ENCODE measurements at regions not wholly inside any gene's neighbourhood (a gene's known extent, or its start where the extent isn't known, plus 50 kb on each side); places are given as distances from the start of the nearest gene placed in this dataset.

- Mint-ChIP-seq H3K4me3 (no peak overlapping the region), H3K4me1 (peaks cover 15% of the 10 kb centered on the region), H3K9me3 (no peaks in the 10 kb centered on the region), H3K36me3 (ENCODE audit: low read depth) (no peaks in the 10 kb centered on the region), H3K27me3 (ENCODE audit: insufficient read depth) (peaks cover 3% of the 10 kb centered on the region), H3K27ac (no peak overlapping the region)
- no peaks in the 10 kb centered on the region for H3K27me3 ChIP-seq (ENCODE audit: control insufficient read depth, insufficient read depth, low read length, poor library complexity, severe bottlenecking)
- H3K4me1 ChIP-seq (ENCODE audit: control insufficient read depth, insufficient read depth, low read length), result no peaks in the 10 kb centered on the region
- no peak for DNase-seq
- H3K9ac ChIP-seq (ENCODE audit: extremely low read depth, low read length, poor library complexity, severe bottlenecking), result no peak overlapping the region
- 83 to 95% methylated on average over 1 of the region's 1 CpG for WGBS, 2 experiments (ENCODE audit: insufficient coverage in 1 of 2, insufficient read length in 1 of 2)
- TF ChIP-seq, protein P1, sequence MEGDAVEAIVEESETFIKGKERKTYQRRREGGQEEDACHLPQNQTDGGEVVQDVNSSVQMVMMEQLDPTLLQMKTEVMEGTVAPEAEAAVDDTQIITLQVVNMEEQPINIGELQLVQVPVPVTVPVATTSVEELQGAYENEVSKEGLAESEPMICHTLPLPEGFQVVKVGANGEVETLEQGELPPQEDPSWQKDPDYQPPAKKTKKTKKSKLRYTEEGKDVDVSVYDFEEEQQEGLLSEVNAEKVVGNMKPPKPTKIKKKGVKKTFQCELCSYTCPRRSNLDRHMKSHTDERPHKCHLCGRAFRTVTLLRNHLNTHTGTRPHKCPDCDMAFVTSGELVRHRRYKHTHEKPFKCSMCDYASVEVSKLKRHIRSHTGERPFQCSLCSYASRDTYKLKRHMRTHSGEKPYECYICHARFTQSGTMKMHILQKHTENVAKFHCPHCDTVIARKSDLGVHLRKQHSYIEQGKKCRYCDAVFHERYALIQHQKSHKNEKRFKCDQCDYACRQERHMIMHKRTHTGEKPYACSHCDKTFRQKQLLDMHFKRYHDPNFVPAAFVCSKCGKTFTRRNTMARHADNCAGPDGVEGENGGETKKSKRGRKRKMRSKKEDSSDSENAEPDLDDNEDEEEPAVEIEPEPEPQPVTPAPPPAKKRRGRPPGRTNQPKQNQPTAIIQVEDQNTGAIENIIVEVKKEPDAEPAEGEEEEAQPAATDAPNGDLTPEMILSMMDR (conservative IDR thresholded peaks at IDR 0.05), result no peak
- H3K9me3 ChIP-seq (ENCODE audit: control insufficient read depth, low read length), result no peaks in the 10 kb centered on the region
- no peaks in the 10 kb centered on the region for H3K36me3 ChIP-seq (ENCODE audit: control insufficient read depth, insufficient read depth, low read length)
- H3K27ac ChIP-seq (ENCODE audit: low read depth, low read length), result no peak overlapping the region
- H3K4me3 ChIP-seq (ENCODE audit: low read length), result no peak overlapping the region
These were observed 250.8 kb upstream of the CBLB start for GRCh38 chr3:106119614-106120082.

GRCh38 chr3:106120356-106120755, 251.5 kb upstream of the CBLB start:
- no peak overlapping the region for H3K9ac ChIP-seq (ENCODE audit: extremely low read depth, low read length, poor library complexity, severe bottlenecking)
- Mint-ChIP-seq H3K9me3 (no peaks in the 10 kb centered on the region), H3K36me3 (ENCODE audit: low read depth) (no peaks in the 10 kb centered on the region), H3K27ac (no peak overlapping the region), H3K4me1 (peaks cover 21% of the 10 kb centered on the region), H3K4me3 (no peak overlapping the region), H3K27me3 (ENCODE audit: insufficient read depth) (peaks cover 3% of the 10 kb centered on the region)
- no peak overlapping the region for H3K27ac ChIP-seq (ENCODE audit: low read depth, low read length)
- no peaks in the 10 kb centered on the region for H3K27me3 ChIP-seq (ENCODE audit: control insufficient read depth, insufficient read depth, low read length, poor library complexity, severe bottlenecking)
- H3K36me3 ChIP-seq (ENCODE audit: control insufficient read depth, insufficient read depth, low read length), result no peaks in the 10 kb centered on the region
- no peaks in the 10 kb centered on the region for H3K4me1 ChIP-seq (ENCODE audit: control insufficient read depth, insufficient read depth, low read length)
- H3K9me3 ChIP-seq (ENCODE audit: control insufficient read depth, low read length), result no peaks in the 10 kb centered on the region
- 85 to 93% methylated on average over 3 to 4 of the region's 4 CpGs for WGBS, 2 experiments (ENCODE audit: insufficient coverage in 1 of 2, insufficient read length in 1 of 2)
- DNase-seq, result no peak
- TF ChIP-seq, protein P1 (conservative IDR thresholded peaks at IDR 0.05), result no peak
- H3K4me3 ChIP-seq (ENCODE audit: low read length), result no peak overlapping the region

DNA sequence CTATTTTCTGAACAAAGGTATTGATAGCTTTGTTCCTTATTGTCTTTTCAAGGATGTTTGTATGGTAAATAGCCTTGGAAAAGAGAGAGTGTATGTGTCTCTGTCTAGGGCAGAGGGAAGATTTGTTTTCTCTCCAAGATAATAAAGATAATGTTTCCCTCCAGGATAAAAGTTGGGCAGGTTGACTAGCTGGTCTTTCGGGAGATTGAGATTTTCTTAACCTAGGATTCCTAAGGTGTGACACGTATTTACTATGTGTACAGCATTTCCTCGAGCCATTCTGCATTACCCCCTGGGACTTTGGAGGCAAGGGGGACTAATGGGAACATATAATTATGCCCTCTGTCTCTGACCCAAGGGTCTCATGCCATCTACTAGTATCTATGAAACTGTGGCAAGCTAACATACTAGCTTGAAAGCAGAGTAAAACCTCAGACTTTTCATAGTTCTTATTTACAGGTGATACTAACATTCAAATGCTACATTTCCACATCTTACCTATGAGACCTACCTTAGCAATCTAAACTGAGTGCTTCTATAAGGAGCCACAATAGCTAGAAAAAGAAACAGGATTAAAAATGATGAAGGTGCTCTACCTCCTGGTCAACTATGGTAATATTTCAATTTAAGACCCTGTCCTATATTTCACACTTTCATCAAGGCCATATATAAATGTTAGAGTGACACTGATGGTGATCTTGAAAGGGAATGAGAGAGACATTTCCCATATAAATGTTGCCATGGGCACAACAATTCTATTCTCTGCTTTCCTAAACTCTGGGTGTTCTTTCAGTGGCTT, 252.9 kb upstream of the CBLB start:
- H3K27ac ChIP-seq (ENCODE audit: low read depth, low read length), result no peak overlapping the region
- TF ChIP-seq, protein P1 (conservative IDR thresholded peaks at IDR 0.05), result no peak
- H3K9me3 Mint-ChIP-seq, result no peaks in the 10 kb centered on the region
- H3K4me3 Mint-ChIP-seq, result no peak overlapping the region
- WGBS, 2 experiments (ENCODE audit: insufficient coverage in 1 of 2, insufficient read length in 1 of 2), result 90% methylated on average over 3 of the region's 3 CpGs; no CpG with 5 or more reads in 1 of the 2 experiments
- H3K27me3 Mint-ChIP-seq (ENCODE audit: insufficient read depth), result peaks cover 3% of the 10 kb centered on the region
- peaks cover 32% of the 10 kb centered on the region for H3K4me1 Mint-ChIP-seq
- no peak for DNase-seq
- H3K36me3 Mint-ChIP-seq (ENCODE audit: low read depth), result no peaks in the 10 kb centered on the region
- no peaks in the 10 kb centered on the region for H3K9me3 ChIP-seq (ENCODE audit: control insufficient read depth, low read length)
- H3K4me1 ChIP-seq (ENCODE audit: control insufficient read depth, insufficient read depth, low read length), result peaks cover 4% of the 10 kb centered on the region
- no peak overlapping the region for H3K9ac ChIP-seq (ENCODE audit: extremely low read depth, low read length, poor library complexity, severe bottlenecking)
- H3K27me3 ChIP-seq (ENCODE audit: control insufficient read depth, insufficient read depth, low read length, poor library complexity, severe bottlenecking), result no peaks in the 10 kb centered on the region
- no peak overlapping the region for H3K4me3 ChIP-seq (ENCODE audit: low read length)
- no peak overlapping the region for H3K27ac Mint-ChIP-seq
- no peaks in the 10 kb centered on the region for H3K36me3 ChIP-seq (ENCODE audit: control insufficient read depth, insufficient read depth, low read length)

Data from endodermal cell (in vitro differentiated cells).